PC-9 (cell line): ENCODE measurements at regions not wholly inside any gene's neighbourhood (a gene's known extent, or its start where the extent isn't known, plus 50 kb on each side); places are given as distances from the start of the nearest gene placed in this dataset.

Source experiments
- BruUV-seq: library from RNA; stranded (reverse); fragments of 400-500 nt; replicated peaks from 2 replicates; lab custom pipeline; 2021; lab: Mats Ljungman, UMichigan
- CTCF ChIA-PET: fragments of 300-600 bp; sonication (Branson Sonifier 250); formaldehyde crosslinking; loops from one replicate; lab custom pipeline; 2022; ENCODE audit warnings: antibody characterized with exemption; lab: Charles Lee
- POLR2A ChIA-PET: fragments of 300-600 bp; sonication (Branson Sonifier 250); formaldehyde crosslinking; loops from one replicate; lab custom pipeline; 2022; ENCODE audit warnings: antibody characterized with exemption; ENCODE audit not compliant: unreplicated experiment; lab: Charles Lee
- DNase-seq, 2 experiments: peaks; one replicate each; pipeline versions ENCODE4 v3.0.0 to v3.0.0-alpha.2; 2015 to 2022; ENCODE audit warnings: mixed read lengths in 1 of 2
- H2AFZ ChIP-seq: fragments of 200-600 bp; sonication (generic); 2 replicates; pipeline ENCODE4 v1.8.1; 2017; ENCODE audit warnings: antibody characterized with exemption
- H3F3A ChIP-seq: fragments of 200-600 bp; sonication (generic); 2 replicates; pipeline ENCODE4 v1.8.1; 2017; ENCODE audit warnings: antibody characterized with exemption, mild to moderate bottlenecking, low read depth; ENCODE audit not compliant: insufficient read depth
- H3K27ac ChIP-seq: fragments of 200-600 bp; sonication (generic); 2 replicates; pipeline ENCODE4 v1.6.1; 2016; ENCODE audit warnings: mixed run types
- H3K27me3 ChIP-seq: fragments of 200-600 bp; sonication (generic); 2 replicates; pipeline ENCODE4 v1.6.1; 2016; ENCODE audit warnings: low read depth, mixed run types; ENCODE audit not compliant: insufficient read depth
- H3K36me3 ChIP-seq: fragments of 200-600 bp; sonication (generic); 2 replicates; pipeline ENCODE4 v1.6.1; 2016; ENCODE audit warnings: low read depth, mixed run types
- H3K4me1 ChIP-seq: fragments of 200-600 bp; sonication (generic); replicated peaks from 2 replicates; pipeline ENCODE4 v1.6.1; 2016; ENCODE audit warnings: mixed run types; ENCODE audit not compliant: insufficient read depth
- H3K4me2 ChIP-seq: fragments of 200-600 bp; sonication (generic); 2 replicates; pipeline ENCODE4 v1.6.1; 2017; ENCODE audit warnings: mixed run types
- H3K4me3 ChIP-seq: fragments of 200-600 bp; sonication (generic); 2 replicates; pipeline ENCODE4 v1.6.1; 2016; ENCODE audit warnings: mixed run types
- H3K79me2 ChIP-seq: fragments of 200-600 bp; sonication (generic); 2 replicates; pipeline ENCODE4 v1.6.1; 2017; ENCODE audit warnings: low read depth, mixed run types
- H3K9me2 ChIP-seq: fragments of 200-600 bp; sonication (generic); 2 replicates; pipeline ENCODE4 v1.8.1; 2017; ENCODE audit warnings: mild to moderate bottlenecking; ENCODE audit not compliant: insufficient read depth
- H3K9me3 ChIP-seq: fragments of 200-600 bp; sonication (generic); 2 replicates; pipeline ENCODE4 v1.8.1; 2016; ENCODE audit warnings: low read depth; ENCODE audit not compliant: insufficient read depth
- H4K20me1 ChIP-seq: fragments of 200-600 bp; sonication (generic); 2 replicates; pipeline ENCODE4 v1.8.1; 2017; ENCODE audit not compliant: insufficient read depth
- EZH2 ChIP-seq: fragments of 200-600 bp; sonication (generic); IDR thresholded peaks from 2 replicates; pipeline ENCODE4 v1.8.0; 2017; ENCODE audit warnings: antibody characterized with exemption, low read depth
- intact Hi-C: fragments of 100-400 bp; cut with micrococcal nuclease; formaldehyde crosslinking; loops from one replicate; pipeline ENCODE4 v1.10.0; 2022; ENCODE audit not compliant: unreplicated experiment
- TF ChIP-seq, protein P1 (sequence below): fragments of 200-600 bp; sonication (generic); conservative IDR thresholded peaks from 2 replicates; pipeline ENCODE4 v1.6.1; 2017; ENCODE audit warnings: mixed run types, antibody characterized with exemption, mild to moderate bottlenecking, moderate library complexity

DNA sequence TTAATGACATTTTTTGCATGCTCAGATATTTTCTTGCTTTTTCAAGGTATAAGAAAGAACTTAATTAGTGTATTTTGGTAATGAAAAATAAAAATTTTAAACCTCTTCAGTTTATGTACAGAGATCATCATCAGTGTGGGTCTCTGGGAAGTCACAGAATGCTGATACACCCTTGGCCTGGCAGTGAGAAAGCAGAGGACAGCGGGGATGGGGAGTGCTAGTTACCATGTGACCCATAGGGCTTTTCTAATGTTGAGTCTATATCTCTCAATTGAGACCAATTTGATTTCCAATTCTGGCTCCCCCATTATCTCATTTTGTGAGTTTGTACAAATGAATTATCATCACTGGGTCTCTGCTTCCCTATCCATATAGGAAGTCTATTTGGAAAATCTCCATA lies 305.7 kb downstream of the CYRIA start:
- POLR2A ChIA-PET, result no interaction called here
- Histone ChIP-seq H3K9me2 (no peaks in the 10 kb centered on the region), H3K36me3 (no peaks in the 10 kb centered on the region), H2AFZ (no peak overlapping the region), H4K20me1 (no peaks in the 10 kb centered on the region), H3K27ac (no peak overlapping the region), H3F3A (no peaks in the 10 kb centered on the region), H3K79me2 (no peaks in the 10 kb centered on the region), H3K9me3 (no peaks in the 10 kb centered on the region; the same call in 1 of the 2 replicates), H3K4me3 (no peak overlapping the region), H3K4me2 (no peak overlapping the region), H3K27me3 (no peaks in the 10 kb centered on the region), H3K4me1 (no peaks in the 10 kb centered on the region)
- CTCF ChIA-PET, result no interaction called here
- no peak for DNase-seq
- no TSS peak for BruUV-seq
- intact Hi-C loops, result no loop called here
- no peak for TF ChIP-seq EZH2
- TF ChIP-seq, protein P1, sequence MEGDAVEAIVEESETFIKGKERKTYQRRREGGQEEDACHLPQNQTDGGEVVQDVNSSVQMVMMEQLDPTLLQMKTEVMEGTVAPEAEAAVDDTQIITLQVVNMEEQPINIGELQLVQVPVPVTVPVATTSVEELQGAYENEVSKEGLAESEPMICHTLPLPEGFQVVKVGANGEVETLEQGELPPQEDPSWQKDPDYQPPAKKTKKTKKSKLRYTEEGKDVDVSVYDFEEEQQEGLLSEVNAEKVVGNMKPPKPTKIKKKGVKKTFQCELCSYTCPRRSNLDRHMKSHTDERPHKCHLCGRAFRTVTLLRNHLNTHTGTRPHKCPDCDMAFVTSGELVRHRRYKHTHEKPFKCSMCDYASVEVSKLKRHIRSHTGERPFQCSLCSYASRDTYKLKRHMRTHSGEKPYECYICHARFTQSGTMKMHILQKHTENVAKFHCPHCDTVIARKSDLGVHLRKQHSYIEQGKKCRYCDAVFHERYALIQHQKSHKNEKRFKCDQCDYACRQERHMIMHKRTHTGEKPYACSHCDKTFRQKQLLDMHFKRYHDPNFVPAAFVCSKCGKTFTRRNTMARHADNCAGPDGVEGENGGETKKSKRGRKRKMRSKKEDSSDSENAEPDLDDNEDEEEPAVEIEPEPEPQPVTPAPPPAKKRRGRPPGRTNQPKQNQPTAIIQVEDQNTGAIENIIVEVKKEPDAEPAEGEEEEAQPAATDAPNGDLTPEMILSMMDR, result no peak

DNA sequence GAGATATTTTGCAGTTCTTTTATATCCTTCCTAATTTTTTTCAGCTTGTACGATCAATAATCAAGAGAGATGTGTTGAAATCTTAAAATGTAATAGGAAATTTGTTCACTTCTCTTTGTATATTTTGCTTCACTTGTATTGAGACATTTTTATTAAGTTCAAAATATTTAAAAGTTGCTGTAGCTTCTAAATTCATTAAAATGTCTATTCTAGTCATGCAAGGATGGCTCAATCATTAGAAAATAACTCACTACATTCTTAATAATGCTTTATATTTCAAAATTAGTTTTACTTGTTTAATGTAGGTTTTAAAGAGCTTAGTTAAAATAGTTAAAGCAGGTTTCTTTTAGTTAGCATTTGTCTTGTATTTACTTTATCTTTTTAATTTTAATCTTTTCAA lies 308.4 kb downstream of the CYRIA start:
- no TSS peak for BruUV-seq
- Histone ChIP-seq H3F3A (no peaks in the 10 kb centered on the region), H3K9me2 (no peaks in the 10 kb centered on the region), H3K4me2 (no peak overlapping the region), H3K79me2 (no peaks in the 10 kb centered on the region), H3K36me3 (no peaks in the 10 kb centered on the region), H3K4me1 (no peaks in the 10 kb centered on the region), H3K4me3 (no peak overlapping the region), H3K27ac (no peak overlapping the region), H4K20me1 (no peaks in the 10 kb centered on the region), H3K27me3 (no peaks in the 10 kb centered on the region), H2AFZ (no peak overlapping the region), H3K9me3 (no peaks in the 10 kb centered on the region; the same call in 1 of the 2 replicates)
- DNase-seq, result no peak
- ChIA-PET CTCF (no interaction called here), POLR2A (no interaction called here)
- TF ChIP-seq EZH2, result no peak
- TF ChIP-seq, protein P1, result no peak
- intact Hi-C loops, result no loop called here

DNA sequence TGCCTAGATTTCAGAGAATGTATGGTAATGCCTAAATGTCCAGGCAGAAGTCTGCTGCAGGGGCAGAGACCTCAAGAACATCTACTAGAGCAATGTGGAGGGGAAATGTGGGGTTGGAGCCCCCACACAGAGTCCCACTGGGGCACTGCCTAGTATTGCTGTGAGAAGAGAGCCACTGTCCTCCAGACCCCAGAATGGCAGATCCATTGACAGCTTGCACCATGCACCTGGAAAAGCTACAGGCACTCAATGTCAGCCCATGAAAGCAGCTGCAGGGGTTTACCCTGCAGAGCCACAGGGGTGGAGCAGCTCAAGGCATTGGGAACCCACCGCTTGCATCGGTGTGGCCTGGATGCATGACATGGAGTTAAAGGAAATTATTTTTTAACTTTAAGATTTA lies 314.1 kb downstream of the CYRIA start:
- CTCF ChIA-PET, result no interaction called here

More for the DNA sequence above, 314.1 kb downstream of the CYRIA start:
- no peak for DNase-seq
- H3K36me3 ChIP-seq, result no peaks in the 10 kb centered on the region
- H2AFZ ChIP-seq, result no peak overlapping the region
- TF ChIP-seq, protein P1, result no peak
- no peak for TF ChIP-seq EZH2
- intact Hi-C loops, result no loop called here
- no peaks in the 10 kb centered on the region; the same call in 1 of the 2 replicates for H3K9me3 ChIP-seq
- H3K27ac ChIP-seq, result no peak overlapping the region
- no peaks in the 10 kb centered on the region for H4K20me1 ChIP-seq
- H3K4me2 ChIP-seq, result no peak overlapping the region
- no peaks in the 10 kb centered on the region for H3K9me2 ChIP-seq
- H3K4me1 ChIP-seq, result no peaks in the 10 kb centered on the region
- no peaks in the 10 kb centered on the region for H3K79me2 ChIP-seq
- H3K27me3 ChIP-seq, result no peaks in the 10 kb centered on the region
- no peaks in the 10 kb centered on the region for H3F3A ChIP-seq
- BruUV-seq, result no TSS peak
- POLR2A ChIA-PET, result no interaction called here
- H3K4me3 ChIP-seq, result no peak overlapping the region
